ENCODE measurements at regions not wholly inside any gene's neighbourhood (a gene's known extent, or its start where the extent isn't known, plus 50 kb on each side); places are given as distances from the start of the nearest gene placed in this dataset.
A peak's percentile ranks its signal among the peaks of the same experiment; 100 is the strongest.

- DNase-seq (ENCODE audit: low read depth, low spot score) = no peak
- Mint-ChIP-seq H3K36me3 (ENCODE audit: low read depth) (no peaks in the 10 kb centered on the region), H3K27me3 (ENCODE audit: low read depth) (no peaks in the 10 kb centered on the region), H3K27ac (ENCODE audit: unreplicated experiment) (no peak overlapping the region), H3K4me1 (no peaks in the 10 kb centered on the region), H3K4me3 (no peak overlapping the region), H3K9me3 (no peaks in the 10 kb centered on the region)
- TF ChIP-seq CTCF (conservative IDR thresholded peaks at IDR 0.05) = no peak
These were observed 797.2 kb downstream of the SATB2 start for GRCh38 chr2:198660501-198660900.

- Mint-ChIP-seq H3K27me3 (ENCODE audit: low read depth) (no peaks in the 10 kb centered on the region), H3K4me3 (no peak overlapping the region), H3K4me1 (no peaks in the 10 kb centered on the region), H3K27ac (ENCODE audit: unreplicated experiment) (no peak overlapping the region), H3K36me3 (ENCODE audit: low read depth) (no peaks in the 10 kb centered on the region), H3K9me3 (no peaks in the 10 kb centered on the region)
- TF ChIP-seq CTCF (conservative IDR thresholded peaks at IDR 0.05) = no peak
- no peak for DNase-seq (ENCODE audit: low read depth, low spot score)
These were observed 798.5 kb downstream of the SATB2 start for GRCh38 chr2:198659096-198659870.

GRCh38 chr2:198657512-198658121, 800.1 kb downstream of the SATB2 start:
- Mint-ChIP-seq H3K36me3 (ENCODE audit: low read depth) (no peaks in the 10 kb centered on the region), H3K4me1 (no peaks in the 10 kb centered on the region), H3K27ac (ENCODE audit: unreplicated experiment) (no peak overlapping the region), H3K9me3 (no peaks in the 10 kb centered on the region), H3K4me3 (no peak overlapping the region), H3K27me3 (ENCODE audit: low read depth) (peaks cover 2% of the 10 kb centered on the region)
- peak; percentile 14 for DNase-seq (ENCODE audit: low read depth, low spot score)
- peak; percentile 73 for TF ChIP-seq CTCF (conservative IDR thresholded peaks at IDR 0.05)

GRCh38 chr2:198656869-198657268, 800.9 kb downstream of the SATB2 start:
- DNase-seq (ENCODE audit: low read depth, low spot score) = no peak
- H3K27me3 Mint-ChIP-seq (ENCODE audit: low read depth) = peaks cover 2% of the 10 kb centered on the region
- H3K4me1 Mint-ChIP-seq = no peaks in the 10 kb centered on the region
- H3K27ac Mint-ChIP-seq (ENCODE audit: unreplicated experiment) = no peak overlapping the region
- TF ChIP-seq CTCF (conservative IDR thresholded peaks at IDR 0.05) = no peak
- H3K9me3 Mint-ChIP-seq = no peaks in the 10 kb centered on the region
- H3K4me3 Mint-ChIP-seq = no peak overlapping the region
- H3K36me3 Mint-ChIP-seq (ENCODE audit: low read depth) = no peaks in the 10 kb centered on the region

GRCh38 chr2:198654646-198655045, 803.1 kb downstream of the SATB2 start:
- H3K9me3 Mint-ChIP-seq = no peaks in the 10 kb centered on the region
- TF ChIP-seq CTCF (conservative IDR thresholded peaks at IDR 0.05) = no peak
- peaks cover 2% of the 10 kb centered on the region for H3K27me3 Mint-ChIP-seq (ENCODE audit: low read depth)
- H3K27ac Mint-ChIP-seq (ENCODE audit: unreplicated experiment) = no peak overlapping the region
- no peak overlapping the region for H3K4me3 Mint-ChIP-seq
- H3K4me1 Mint-ChIP-seq = no peaks in the 10 kb centered on the region
- H3K36me3 Mint-ChIP-seq (ENCODE audit: low read depth) = no peaks in the 10 kb centered on the region
- no peak for DNase-seq (ENCODE audit: low read depth, low spot score)
